ENCODE measurements at regions not wholly inside any gene's neighbourhood (a gene's known extent, or its start where the extent isn't known, plus 50 kb on each side); places are given as distances from the start of the nearest gene placed in this dataset.
"Not testable (repeated sequence)": the region's sequence is repeated elsewhere in the genome, so short reads cannot be mapped to it uniquely, and the experiment has no call there.

GRCh38 chr2:64932371-64933216 lies 56.6 kb upstream of the SLC1A4 start:
- no peaks in the 10 kb centered on the region for H3K4me1 ChIP-seq (replicated peaks)
- no peak for DNase-seq (ENCODE audit: low spot score)
- intact Hi-C loops (cut with DNase I): no loop called here
- no peaks in the 10 kb centered on the region for H3K27me3 ChIP-seq (replicated peaks; ENCODE audit: insufficient read depth)
- H3K4me3 ChIP-seq: no peak overlapping the region
- no peaks in the 10 kb centered on the region for H3K9me3 ChIP-seq
- no peaks in the 10 kb centered on the region for H3K36me3 ChIP-seq
- no peak for TF ChIP-seq CTCF (IDR thresholded peaks at IDR 0.05)
- TF ChIP-seq POLR2A (IDR thresholded peaks at IDR 0.05): no peak
- TF ChIP-seq POLR2AphosphoS5 (IDR thresholded peaks at IDR 0.05): no peak
- H3K27ac ChIP-seq: no peak overlapping the region
- WGBS: 67% methylated on average over 9 of the region's 9 CpGs

- Histone ChIP-seq H3K27me3 (replicated peaks; ENCODE audit: insufficient read depth) (no peaks in the 10 kb centered on the region), H3K4me1 (replicated peaks) (no peaks in the 10 kb centered on the region), H3K9me3 (no peaks in the 10 kb centered on the region), H3K27ac (no peak overlapping the region), H3K4me3 (no peak overlapping the region), H3K36me3 (no peaks in the 10 kb centered on the region)
- WGBS: 87% methylated on average over 4 of the region's 4 CpGs
- TF ChIP-seq POLR2AphosphoS5 (IDR thresholded peaks at IDR 0.05): no peak
- no peak for TF ChIP-seq CTCF (IDR thresholded peaks at IDR 0.05)
- no peak for TF ChIP-seq POLR2A (IDR thresholded peaks at IDR 0.05)
- intact Hi-C loops (cut with DNase I): no loop called here
- DNase-seq (ENCODE audit: low spot score): no peak
Observed at GRCh38 chr2:64934530-64934929, 54.7 kb upstream of the SLC1A4 start.

GRCh38 chr2:64936809-64937208 lies 52.4 kb upstream of the SLC1A4 start:
- Histone ChIP-seq H3K9me3 (no peaks in the 10 kb centered on the region), H3K4me3 (no peak overlapping the region), H3K36me3 (no peaks in the 10 kb centered on the region), H3K27me3 (replicated peaks; ENCODE audit: insufficient read depth) (no peaks in the 10 kb centered on the region), H3K4me1 (replicated peaks) (no peaks in the 10 kb centered on the region), H3K27ac (no peak overlapping the region)
- intact Hi-C loops (cut with DNase I): no loop called here
- no peak for DNase-seq (ENCODE audit: low spot score)
- 100% methylated on average over 1 of the region's 1 CpG for WGBS
- TF ChIP-seq CTCF (IDR thresholded peaks at IDR 0.05) (no peak), POLR2AphosphoS5 (IDR thresholded peaks at IDR 0.05) (no peak), POLR2A (IDR thresholded peaks at IDR 0.05) (no peak)

GRCh38 chr2:64937314-64937686 lies 51.9 kb upstream of the SLC1A4 start:
- DNase-seq (ENCODE audit: low spot score); H3K36me3 ChIP-seq; H3K9me3 ChIP-seq; H3K4me3 ChIP-seq; H3K27me3 ChIP-seq (replicated peaks; ENCODE audit: insufficient read depth); H3K4me1 ChIP-seq (replicated peaks); intact Hi-C loops (cut with DNase I); H3K27ac ChIP-seq: not testable (repeated sequence)
- 90% methylated on average over 5 of the region's 5 CpGs for WGBS

GRCh38 chr2:64937687-64938491 lies 51.3 kb upstream of the SLC1A4 start:
- 76% methylated on average over 13 of the region's 13 CpGs for WGBS
- Histone ChIP-seq H3K27ac (no peak overlapping the region), H3K4me1 (replicated peaks) (no peaks in the 10 kb centered on the region), H3K9me3 (no peaks in the 10 kb centered on the region), H3K36me3 (no peaks in the 10 kb centered on the region), H3K27me3 (replicated peaks; ENCODE audit: insufficient read depth) (no peaks in the 10 kb centered on the region), H3K4me3 (no peak overlapping the region)
- TF ChIP-seq CTCF (IDR thresholded peaks at IDR 0.05) (no peak), POLR2AphosphoS5 (IDR thresholded peaks at IDR 0.05) (no peak), POLR2A (IDR thresholded peaks at IDR 0.05) (no peak)
- DNase-seq (ENCODE audit: low spot score): no peak
- intact Hi-C loops (cut with DNase I): no loop called here
